Colon (tissue), 2 donors: ENCODE measurements at regions not wholly inside any gene's neighbourhood (a gene's known extent, or its start where the extent isn't known, plus 50 kb on each side); places are given as distances from the start of the nearest gene placed in this dataset.

Experiments used
- FAIRE-seq: peaks from 2 replicates; lab custom pipeline; 2012; peaks lifted over from hg19 to GRCh38; lab: Jason Lieb, UNC
- donor health status: control.
- donor health status: control.

GRCh38 chr13:106794117-106794516 is 226.2 kb upstream of the ARGLU1 start:
- FAIRE-seq: no peak

- no peak for FAIRE-seq
Observed at GRCh38 chr13:106789911-106790310, 222.0 kb upstream of the ARGLU1 start.

GRCh38 chr13:106786006-106786563 is 218.1 kb upstream of the ARGLU1 start:
- FAIRE-seq: no peak

- FAIRE-seq: no peak
Observed at GRCh38 chr13:106774621-106775020, 206.7 kb upstream of the ARGLU1 start.

- FAIRE-seq: no peak
Observed at GRCh38 chr13:106772006-106772601, 204.2 kb upstream of the ARGLU1 start.

- no peak for FAIRE-seq
Observed at GRCh38 chr13:106768991-106769390, 201.1 kb upstream of the ARGLU1 start.

DNA sequence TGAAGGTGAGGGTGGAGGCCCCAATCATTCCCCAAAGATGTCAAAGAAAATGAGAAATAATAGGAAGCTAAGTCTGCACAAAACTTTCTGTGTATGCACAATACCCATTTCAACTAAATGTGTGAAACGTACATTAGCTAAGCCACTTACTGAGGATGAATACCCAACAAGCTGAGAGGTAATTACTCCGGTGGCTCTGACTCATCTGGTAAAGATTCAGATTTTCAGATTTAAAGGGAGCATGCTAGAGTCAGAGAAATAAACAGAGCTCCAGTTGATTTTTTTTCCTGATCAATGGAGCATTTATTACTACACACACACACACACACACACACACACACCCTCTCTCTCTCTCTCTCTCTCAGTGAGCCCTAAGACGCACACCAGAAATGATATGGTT is 194.8 kb upstream of the ARGLU1 start:
- FAIRE-seq: no peak

GRCh38 chr13:106756446-106756845 is 188.5 kb upstream of the ARGLU1 start:
- FAIRE-seq: no peak

GRCh38 chr13:106755542-106755941 is 187.6 kb upstream of the ARGLU1 start:
- no peak for FAIRE-seq

DNA sequence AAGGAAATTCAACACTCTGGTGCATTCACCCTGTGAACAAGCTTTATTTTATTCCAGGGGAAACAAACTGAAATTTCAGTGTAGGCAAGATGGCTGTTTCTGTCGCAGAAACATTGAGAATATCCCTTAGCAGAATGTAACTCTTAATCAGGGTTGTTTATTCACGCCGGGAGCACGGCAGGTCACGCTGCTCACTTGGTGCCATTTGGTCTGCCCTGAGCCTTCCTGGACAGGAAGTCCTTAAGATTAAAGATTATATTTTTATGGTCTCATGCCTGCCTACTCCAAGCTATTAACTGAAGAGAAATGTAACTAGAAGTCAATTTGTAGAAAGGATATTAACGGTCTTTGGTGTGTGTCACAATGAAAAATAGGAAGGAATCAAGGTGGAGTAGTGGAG is 185.3 kb upstream of the ARGLU1 start:
- FAIRE-seq: no peak

DNA sequence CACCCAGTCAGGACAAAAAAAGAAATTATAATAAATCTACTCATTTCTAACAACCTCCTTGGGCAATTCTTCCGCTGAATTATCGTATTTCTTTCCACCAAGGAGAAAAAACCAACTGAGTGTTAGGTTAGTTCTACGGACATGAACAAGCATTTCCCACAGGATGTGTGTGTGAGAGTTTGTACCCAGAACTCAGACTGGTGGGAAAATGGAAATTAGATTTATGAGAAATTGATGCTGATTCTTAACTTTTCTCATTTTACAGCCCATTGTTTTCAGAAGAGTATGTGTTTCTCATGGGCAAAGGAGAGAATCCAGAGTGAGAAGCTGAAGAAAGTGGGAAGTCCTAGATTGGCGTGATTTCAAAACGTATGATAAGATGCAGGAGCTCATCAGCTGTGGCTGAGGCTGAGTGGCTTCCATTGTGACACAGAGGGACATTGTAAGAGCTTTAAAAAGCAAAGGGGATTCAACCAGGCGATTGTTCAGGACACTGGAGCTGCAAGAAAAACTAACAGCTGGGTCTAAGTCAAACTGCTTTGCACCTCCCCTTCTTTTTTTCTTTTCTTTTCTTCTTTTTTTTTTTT is 184.7 kb upstream of the ARGLU1 start:
- no peak for FAIRE-seq

DNA sequence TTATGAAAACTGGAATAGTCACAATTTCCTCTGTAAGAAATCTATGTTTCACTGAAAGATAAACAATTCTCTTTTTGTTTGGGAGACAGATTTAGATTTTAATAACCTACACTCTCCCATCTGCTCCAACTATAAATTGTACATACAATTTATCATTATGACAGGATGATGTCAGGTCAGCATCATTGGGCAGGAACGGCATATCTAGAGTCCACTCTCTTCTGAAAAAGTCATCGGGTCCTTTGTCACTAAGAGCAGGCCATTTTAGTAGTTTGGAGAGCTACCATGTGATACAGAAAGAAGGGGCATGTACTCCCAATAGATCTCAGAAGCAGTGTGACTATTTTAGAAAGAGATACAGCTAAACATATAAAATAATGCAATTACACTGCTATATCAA is 180.8 kb upstream of the ARGLU1 start:
- FAIRE-seq: no peak

- FAIRE-seq: no peak
Observed at GRCh38 chr13:106744516-106744915, 176.6 kb upstream of the ARGLU1 start.

- FAIRE-seq: no peak
Observed at GRCh38 chr13:106738186-106738678, 170.3 kb upstream of the ARGLU1 start.

DNA sequence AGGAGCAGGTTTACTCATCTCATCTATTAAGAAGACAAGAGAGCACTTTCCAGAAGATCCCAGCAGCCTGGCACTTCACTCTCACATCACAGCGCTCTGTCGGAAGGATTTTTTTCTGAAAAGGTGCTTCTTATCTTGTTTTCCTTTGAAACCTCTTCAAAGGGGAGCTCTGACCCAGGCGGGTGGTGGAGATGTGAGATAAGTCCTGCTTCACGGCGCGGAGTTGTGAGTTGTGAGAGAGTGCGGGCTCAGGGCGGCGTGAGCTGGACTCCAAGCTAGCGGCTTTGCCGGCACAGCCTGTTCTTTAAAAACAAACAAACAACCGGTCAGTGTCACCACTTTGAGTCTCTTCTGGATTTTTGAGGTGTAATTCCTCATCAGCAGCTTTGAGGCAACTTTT is 169.0 kb upstream of the ARGLU1 start:
- no peak for FAIRE-seq

GRCh38 chr13:106734198-106734597 is 166.3 kb upstream of the ARGLU1 start:
- FAIRE-seq: no peak

DNA sequence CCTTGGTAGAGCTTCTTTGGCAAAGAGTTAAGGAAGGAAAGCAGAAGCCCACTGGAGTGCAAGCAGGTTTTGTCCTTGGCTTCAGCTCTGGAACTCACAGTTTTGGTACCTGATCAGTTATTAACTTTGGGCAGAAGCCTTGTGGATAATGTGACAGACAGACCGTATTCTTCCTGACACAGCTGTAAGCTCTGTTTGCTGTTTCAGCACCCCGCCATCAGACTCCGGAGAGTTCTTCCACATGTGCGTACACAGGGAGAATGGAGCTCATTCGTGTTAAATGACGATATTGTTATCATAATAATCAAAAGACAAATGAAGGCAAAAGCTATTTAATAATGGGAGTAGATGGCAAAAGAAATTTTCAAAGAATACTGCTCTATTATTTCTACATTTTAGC is 155.1 kb upstream of the ARGLU1 start:
- no peak for FAIRE-seq

GRCh38 chr13:106722620-106723019 is 154.7 kb upstream of the ARGLU1 start:
- FAIRE-seq: no peak

DNA sequence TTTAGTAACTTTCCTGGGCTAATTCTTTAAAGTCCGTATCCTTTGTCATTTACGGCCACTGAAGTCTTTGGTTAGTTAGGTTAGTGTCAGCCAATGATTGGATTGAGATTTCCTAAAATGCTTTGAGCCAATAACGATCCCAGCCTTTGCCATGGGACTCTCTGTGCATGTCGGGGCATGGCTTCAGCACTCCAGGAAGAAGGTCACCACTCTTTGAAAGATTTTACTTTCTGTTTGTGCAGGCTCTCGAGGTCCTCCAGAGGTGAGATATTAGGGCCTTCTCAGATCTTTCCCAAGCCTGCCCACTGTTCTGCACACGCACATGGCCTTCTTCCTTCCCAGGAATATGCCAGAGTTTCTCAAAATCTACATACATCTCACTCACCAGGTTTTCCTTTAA is 153.7 kb upstream of the ARGLU1 start:
- FAIRE-seq: no peak

GRCh38 chr13:106714271-106714982 is 146.5 kb upstream of the ARGLU1 start:
- no peak for FAIRE-seq

- no peak for FAIRE-seq
Observed at GRCh38 chr13:106712381-106712780, 144.4 kb upstream of the ARGLU1 start.

DNA sequence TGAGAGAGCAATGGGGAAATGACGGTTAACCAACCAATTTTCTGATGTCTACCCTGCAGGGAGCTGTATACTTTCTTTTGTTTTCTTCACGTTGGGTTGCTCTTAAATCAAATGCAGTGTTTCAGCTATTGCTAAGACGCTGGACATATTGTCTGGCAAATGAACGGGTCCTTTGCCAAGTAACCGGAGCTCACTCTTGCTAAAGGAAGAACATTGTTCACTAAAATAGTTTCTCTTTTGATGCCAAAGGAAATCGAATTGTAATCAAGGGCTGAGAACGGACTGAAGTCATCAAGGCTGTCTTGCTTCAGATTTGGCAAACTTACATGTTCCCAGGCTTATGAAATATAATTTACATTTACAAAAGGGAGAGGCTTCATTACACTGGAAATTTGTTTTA is 142.3 kb upstream of the ARGLU1 start:
- no peak for FAIRE-seq

DNA sequence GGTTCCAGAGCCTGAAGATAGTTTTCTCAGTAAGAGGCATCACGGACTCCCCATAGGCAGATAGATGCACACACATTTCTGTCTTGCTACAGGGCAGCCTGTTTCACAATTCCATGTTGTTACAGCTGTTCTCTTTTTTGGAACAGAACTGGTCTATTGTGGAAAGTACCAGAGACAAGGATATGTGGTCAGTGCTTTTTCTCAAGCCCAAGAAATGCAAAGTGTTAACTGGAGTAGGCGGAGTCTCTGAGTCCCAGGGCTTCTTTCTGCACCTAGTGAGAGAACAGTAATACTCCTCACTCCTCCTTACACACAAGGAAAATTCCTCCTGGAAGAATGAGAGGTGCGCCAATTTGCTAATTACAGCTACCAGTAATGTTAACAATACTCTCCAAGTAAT is 141.6 kb upstream of the ARGLU1 start:
- no peak for FAIRE-seq
